Testis (tissue), 2 donors: ENCODE measurements at regions not wholly inside any gene's neighbourhood (a gene's known extent, or its start where the extent isn't known, plus 50 kb on each side); places are given as distances from the start of the nearest gene placed in this dataset.

Experiments used
- DNase-seq: peaks from one replicate; pipeline ENCODE4 v3.0.0-alpha.2; 2019
- H3K27ac ChIP-seq, 2 donors: fragments of 200-600 bp; sonication (generic); one replicate each; pipeline ENCODE4 v1.5.1; 2019
- H3K27me3 ChIP-seq: fragments of 200-600 bp; sonication (generic); one replicate; pipeline ENCODE4 v1.5.1; 2019
- H3K36me3 ChIP-seq: fragments of 200-600 bp; sonication (generic); one replicate; pipeline ENCODE4 v1.5.1; 2017; ENCODE audit warnings: low read depth; ENCODE audit errors: missing control alignments
- H3K4me1 ChIP-seq: fragments of 200-600 bp; sonication (generic); one replicate; pipeline ENCODE4 v1.5.1; 2019
- H3K4me3 ChIP-seq, 2 donors: fragments of 200-600 bp; sonication (generic); one replicate each; pipeline ENCODE4 v1.5.1; 2017 to 2019
- H3K9me3 ChIP-seq: fragments of 200-600 bp; sonication (generic); one replicate; pipeline ENCODE4 v1.5.1; 2017
- POLR2A ChIP-seq: fragments of 450-650 bp; IDR thresholded peaks from one replicate; pipeline ENCODE4 v1.6.1; 2017; ENCODE audit warnings: antibody characterized with exemption, mild to moderate bottlenecking, moderate library complexity
- WGBS, 2 donors: methylation state at CpG; one replicate each; pipeline ENCODE4 v1.1.5; 2018; 5-methylcytosine and 5-hydroxymethylcytosine counted together
- intact Hi-C: fragments of 100-400 bp; cut with DNase I; formaldehyde crosslinking; loops from one replicate; pipeline ENCODE4 v1.15.1; 2023; ENCODE audit warnings: low total_unique reads
- TF ChIP-seq, protein P1 (sequence below), 3 experiments: fragments of 450-650 bp in 2 of 3; fragments of 200-600 bp in 1 of 3; sonication (generic) in 1 of 3; IDR thresholded peaks; one replicate each; pipeline ENCODE4 v1.5.1; 2016 to 2019; ENCODE audit warnings: antibody characterized with exemption in 3 of 3, mild to moderate bottlenecking in 2 of 3, moderate library complexity in 1 of 3

DNA sequence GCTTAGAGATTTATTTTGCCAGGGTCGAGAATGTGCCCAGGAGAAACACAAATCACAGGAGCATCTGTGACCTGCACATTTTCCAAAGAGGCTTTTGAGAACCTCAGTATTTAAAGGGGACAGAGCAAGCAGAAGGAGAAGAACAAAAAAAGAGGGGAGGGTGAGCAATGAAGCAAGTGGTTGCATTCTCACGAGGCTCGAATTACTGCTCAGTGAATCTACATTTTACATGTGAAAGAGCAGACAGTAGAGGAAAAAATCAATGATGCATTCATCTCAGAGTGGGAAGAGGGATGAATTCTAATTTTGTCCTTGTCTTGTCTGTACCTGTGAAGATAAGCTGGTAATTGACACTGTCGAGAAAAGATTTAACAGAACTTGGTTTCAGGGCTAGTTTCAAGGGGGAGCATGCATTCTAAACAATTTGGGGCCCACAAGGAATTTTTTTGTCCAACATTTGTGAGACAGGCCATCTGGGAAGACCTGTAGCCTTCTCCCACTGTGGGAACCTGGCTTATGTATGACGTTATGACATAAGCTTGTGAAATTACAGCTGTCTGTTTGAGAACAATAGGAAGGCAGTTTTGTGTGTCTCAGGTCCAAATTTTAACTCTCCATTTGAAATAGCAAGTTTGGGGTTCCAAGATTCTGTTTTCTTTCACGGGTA, 855.1 kb downstream of the SLITRK5 start:
- Histone ChIP-seq H3K27ac (no peak overlapping the region), H3K27me3 (no peaks in the 10 kb centered on the region), H3K9me3 (no peaks in the 10 kb centered on the region), H3K4me3 (no peak overlapping the region), H3K4me1 (no peaks in the 10 kb centered on the region), H3K36me3 (no peaks in the 10 kb centered on the region)
- WGBS, 2 donors = 50 to 63% methylated on average over 6 of the region's 6 CpGs
- intact Hi-C loops = no loop called here
- no peak for DNase-seq
- no peak for TF ChIP-seq POLR2A
- TF ChIP-seq, protein P1, sequence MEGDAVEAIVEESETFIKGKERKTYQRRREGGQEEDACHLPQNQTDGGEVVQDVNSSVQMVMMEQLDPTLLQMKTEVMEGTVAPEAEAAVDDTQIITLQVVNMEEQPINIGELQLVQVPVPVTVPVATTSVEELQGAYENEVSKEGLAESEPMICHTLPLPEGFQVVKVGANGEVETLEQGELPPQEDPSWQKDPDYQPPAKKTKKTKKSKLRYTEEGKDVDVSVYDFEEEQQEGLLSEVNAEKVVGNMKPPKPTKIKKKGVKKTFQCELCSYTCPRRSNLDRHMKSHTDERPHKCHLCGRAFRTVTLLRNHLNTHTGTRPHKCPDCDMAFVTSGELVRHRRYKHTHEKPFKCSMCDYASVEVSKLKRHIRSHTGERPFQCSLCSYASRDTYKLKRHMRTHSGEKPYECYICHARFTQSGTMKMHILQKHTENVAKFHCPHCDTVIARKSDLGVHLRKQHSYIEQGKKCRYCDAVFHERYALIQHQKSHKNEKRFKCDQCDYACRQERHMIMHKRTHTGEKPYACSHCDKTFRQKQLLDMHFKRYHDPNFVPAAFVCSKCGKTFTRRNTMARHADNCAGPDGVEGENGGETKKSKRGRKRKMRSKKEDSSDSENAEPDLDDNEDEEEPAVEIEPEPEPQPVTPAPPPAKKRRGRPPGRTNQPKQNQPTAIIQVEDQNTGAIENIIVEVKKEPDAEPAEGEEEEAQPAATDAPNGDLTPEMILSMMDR (IDR thresholded peaks at IDR 0.05) = no peak

DNA sequence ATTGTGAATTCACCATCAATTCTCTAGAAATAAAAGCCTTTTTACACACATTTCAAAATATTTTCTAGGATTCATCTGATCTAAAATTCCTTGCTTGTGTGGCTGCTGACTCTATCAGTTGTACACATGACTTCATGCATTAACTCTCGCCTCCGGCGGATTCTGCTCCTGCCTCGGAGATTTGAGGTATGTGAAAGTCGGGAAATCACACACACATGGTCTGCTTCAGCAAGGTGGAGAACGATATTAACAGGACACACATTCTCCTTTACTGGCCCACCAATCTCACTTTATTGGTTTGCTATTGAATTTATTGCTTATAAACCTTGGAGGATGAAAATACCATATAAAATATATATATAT, 855.7 kb downstream of the SLITRK5 start:
- 57 to 75% methylated on average over 6 of the region's 6 CpGs for WGBS, 2 donors
- Histone ChIP-seq H3K27me3 (no peaks in the 10 kb centered on the region), H3K27ac (no peak overlapping the region), H3K4me3 (no peak overlapping the region), H3K4me1 (no peaks in the 10 kb centered on the region), H3K36me3 (no peaks in the 10 kb centered on the region), H3K9me3 (no peaks in the 10 kb centered on the region)
- no peak for DNase-seq
- intact Hi-C loops = no loop called here
- no peak for TF ChIP-seq POLR2A
- TF ChIP-seq, protein P1 (IDR thresholded peaks at IDR 0.05) = no peak

DNA sequence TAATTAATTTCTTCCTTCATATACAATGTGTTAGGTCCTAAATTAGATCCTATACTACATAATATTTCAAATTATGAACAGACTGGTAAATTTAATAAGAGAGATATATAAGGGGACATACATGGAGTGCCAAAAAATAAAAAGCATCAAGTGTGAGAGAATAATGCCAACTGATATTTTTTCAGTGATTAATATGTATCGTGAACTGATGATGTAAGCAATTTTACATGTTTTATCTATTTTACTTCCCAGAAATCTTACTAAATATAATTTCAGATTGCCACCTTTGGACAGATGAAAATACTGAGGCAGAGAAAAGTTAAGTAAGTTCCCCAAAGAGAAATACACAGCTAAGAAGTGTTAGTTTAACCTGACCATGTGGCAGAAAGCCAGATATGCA, 870.8 kb downstream of the SLITRK5 start:
- DNase-seq = no peak
- H3K9me3 ChIP-seq = no peaks in the 10 kb centered on the region
- H3K27me3 ChIP-seq = no peaks in the 10 kb centered on the region
- intact Hi-C loops = no loop called here
- TF ChIP-seq, protein P1 (IDR thresholded peaks at IDR 0.05) = no peak
- no peak for TF ChIP-seq POLR2A
- WGBS, 2 donors = 76 to 85% methylated on average over 1 of the region's 1 CpG
- no peaks in the 10 kb centered on the region for H3K4me1 ChIP-seq
- no peak overlapping the region for H3K4me3 ChIP-seq
- H3K27ac ChIP-seq = no peak overlapping the region
- H3K36me3 ChIP-seq = no peaks in the 10 kb centered on the region

DNA sequence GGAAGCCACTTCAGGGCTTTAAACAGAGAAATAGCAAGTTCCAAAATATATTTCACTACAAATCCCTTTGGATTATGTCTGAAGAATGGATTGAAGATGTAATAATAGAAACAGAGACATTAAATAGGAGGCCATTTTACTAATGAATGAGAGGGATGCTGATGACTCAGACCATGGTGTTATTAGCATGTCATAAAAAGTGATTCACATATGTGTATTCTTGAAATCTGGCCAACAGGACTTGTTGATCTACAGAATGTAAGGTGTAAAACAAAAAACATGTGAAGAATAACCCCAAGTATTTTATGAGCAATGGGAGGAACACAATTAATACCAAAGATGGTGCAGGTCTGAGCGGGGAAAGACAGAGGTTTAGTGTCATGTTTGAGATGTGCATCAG, 873.7 kb downstream of the SLITRK5 start:
- Histone ChIP-seq H3K27me3 (no peaks in the 10 kb centered on the region), H3K4me1 (no peaks in the 10 kb centered on the region), H3K9me3 (no peaks in the 10 kb centered on the region), H3K36me3 (no peaks in the 10 kb centered on the region), H3K4me3 (no peak overlapping the region), H3K27ac (no peak overlapping the region)
- DNase-seq = no peak
- intact Hi-C loops = no loop called here
- WGBS, 2 donors = 93 to 96% methylated on average over 1 of the region's 1 CpG
- no peak for TF ChIP-seq POLR2A
- TF ChIP-seq, protein P1 (IDR thresholded peaks at IDR 0.05) = no peak

DNA sequence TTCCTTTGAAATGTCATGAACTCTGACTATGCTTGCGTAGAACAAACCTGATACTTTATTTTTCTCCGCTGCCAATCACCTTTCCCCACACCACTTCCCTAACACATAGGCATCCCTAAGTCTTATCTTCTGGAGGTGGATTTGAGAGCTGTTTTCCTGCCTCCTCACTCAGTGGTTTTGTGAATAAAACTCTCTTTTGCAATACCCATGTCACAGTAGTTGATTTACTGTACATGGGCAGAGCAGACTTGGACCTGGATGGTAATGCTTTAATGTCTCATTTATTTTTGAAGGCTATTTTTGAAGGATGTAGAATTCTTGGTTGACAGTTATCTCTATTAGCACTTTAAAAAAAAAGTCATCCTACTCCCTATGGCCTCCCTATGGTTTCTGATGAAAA, 881.8 kb downstream of the SLITRK5 start:
- Histone ChIP-seq H3K4me3 (no peak overlapping the region), H3K4me1 (no peaks in the 10 kb centered on the region), H3K9me3 (no peaks in the 10 kb centered on the region), H3K27ac (no peak overlapping the region), H3K36me3 (no peaks in the 10 kb centered on the region), H3K27me3 (no peaks in the 10 kb centered on the region)
- TF ChIP-seq POLR2A = no peak
- TF ChIP-seq, protein P1 (IDR thresholded peaks at IDR 0.05) = no peak
- WGBS, 2 donors = 84 to 86% methylated on average over 2 of the region's 2 CpGs
- no peak for DNase-seq
- intact Hi-C loops = no loop called here
